HG03064 (cell line): ENCODE measurements at regions not wholly inside any gene's neighbourhood (a gene's known extent, or its start where the extent isn't known, plus 50 kb on each side); places are given as distances from the start of the nearest gene placed in this dataset.

ENCODE experiments used
- ATAC-seq: cut with Tn5 transposase; IDR thresholded peaks from one replicate; pipeline ENCODE4 v1.9.1; 2021; ENCODE audit warnings: low read depth; ENCODE audit not compliant: unreplicated experiment

GRCh38 chr3:27594096-27594690 lies 110.0 kb upstream of the SLC4A7 start:
- ATAC-seq, result no peak

GRCh38 chr3:27593173-27593572 lies 109.0 kb upstream of the SLC4A7 start:
- ATAC-seq, result no peak

DNA sequence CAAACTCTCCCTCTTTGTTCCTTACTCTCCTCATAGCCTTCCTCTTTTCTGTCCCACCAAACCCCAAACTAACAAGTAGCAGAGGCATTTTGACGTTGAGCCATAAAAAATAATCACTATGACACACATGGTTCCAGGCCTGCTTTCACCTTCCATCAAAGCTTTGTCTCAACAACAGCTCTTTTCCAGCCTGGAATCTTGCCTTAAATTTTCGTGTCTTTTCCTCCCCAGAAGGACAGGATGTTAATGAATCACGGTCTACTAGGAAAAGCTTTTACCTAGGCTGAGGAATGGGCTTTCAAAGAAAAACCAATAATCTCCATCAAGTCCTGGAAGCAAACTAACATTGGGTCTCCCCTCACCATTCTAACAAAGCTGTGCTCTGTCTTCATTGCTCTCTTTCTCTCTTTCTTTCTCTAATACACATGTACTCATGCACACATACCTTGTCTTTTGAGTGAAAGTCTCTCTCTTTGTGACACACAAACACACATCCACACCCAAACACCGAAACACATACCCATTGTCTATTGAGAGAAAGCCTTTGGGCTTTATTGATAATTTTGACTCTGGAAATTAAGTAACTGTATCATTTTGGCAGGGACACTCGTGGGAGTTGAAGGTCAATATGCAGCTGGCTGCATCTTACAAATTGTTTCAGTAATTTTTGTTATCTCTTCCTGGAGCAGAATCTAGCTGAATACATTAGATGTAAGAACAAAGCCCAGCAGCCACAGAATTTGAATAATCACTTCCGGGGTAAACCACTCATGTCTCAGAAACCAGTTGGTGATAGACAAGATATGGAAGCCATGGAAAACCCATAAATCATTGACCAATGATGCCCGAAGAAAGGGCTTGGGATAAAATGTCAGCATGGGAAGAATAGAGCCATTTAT lies 107.4 kb upstream of the SLC4A7 start:
- no peak for ATAC-seq

DNA sequence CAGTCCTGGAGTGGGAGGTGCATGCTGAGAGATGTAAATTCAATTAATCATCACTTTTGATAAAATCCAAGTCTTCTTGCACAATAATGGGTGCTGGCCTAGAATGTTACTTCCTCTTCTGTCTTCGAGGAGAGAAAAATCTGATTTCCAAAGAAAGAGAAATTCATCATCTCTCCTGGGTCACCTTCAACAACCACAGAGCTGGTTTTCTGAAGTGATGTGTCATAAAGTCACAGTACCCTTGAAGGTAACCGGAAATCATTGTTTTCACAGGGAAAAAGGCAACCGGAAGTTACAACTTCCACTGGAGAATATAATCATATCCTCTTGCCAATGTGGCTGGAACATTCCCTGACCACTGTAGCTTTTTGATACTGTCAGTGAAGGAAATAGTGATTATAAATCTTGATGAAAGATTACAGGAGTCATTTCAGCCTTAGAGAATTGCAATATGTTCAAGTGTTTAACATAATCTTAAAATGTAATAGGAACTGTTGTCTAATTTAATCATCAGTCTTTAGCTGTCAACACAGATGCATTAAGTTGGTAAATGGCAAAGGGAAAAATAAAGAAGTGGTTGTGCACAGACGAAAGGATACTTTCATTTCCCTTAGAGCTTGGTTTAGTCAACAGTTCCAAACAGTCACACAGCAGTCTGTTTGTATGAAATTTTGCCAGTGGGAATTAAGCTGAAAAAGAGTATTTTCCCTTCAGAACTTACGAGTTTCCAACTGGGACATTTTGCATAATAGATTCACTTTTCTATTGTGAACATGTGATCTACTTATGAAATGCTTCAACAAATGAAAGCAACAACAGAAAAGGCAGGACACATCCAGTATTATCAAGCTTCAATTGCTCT lies 106.5 kb upstream of the SLC4A7 start:
- ATAC-seq, result no peak

- ATAC-seq, result no peak
Measured at GRCh38 chr3:27589795-27590194, 105.6 kb upstream of the SLC4A7 start.

DNA sequence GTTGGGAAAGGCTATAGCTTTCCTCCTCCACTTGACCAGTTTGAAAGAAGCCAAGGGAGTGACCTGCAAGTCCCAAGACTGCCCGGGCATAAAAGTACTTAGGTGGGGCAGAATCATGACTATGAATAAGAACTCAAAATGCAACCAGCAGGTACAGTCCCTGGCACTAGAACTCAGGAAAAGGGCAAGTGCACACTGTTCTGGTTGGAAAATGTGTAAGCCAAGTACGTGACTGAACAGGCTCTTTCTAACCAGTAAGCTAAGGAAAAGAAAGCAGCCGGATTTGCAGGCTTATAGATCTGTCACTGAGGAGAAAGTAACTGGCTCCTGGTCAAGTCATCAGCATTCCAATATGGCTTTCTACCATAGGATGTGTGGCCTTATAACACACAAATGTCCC lies 101.2 kb upstream of the SLC4A7 start:
- ATAC-seq, result no peak

GRCh38 chr3:27584874-27585273 lies 100.7 kb upstream of the SLC4A7 start:
- no peak for ATAC-seq

DNA sequence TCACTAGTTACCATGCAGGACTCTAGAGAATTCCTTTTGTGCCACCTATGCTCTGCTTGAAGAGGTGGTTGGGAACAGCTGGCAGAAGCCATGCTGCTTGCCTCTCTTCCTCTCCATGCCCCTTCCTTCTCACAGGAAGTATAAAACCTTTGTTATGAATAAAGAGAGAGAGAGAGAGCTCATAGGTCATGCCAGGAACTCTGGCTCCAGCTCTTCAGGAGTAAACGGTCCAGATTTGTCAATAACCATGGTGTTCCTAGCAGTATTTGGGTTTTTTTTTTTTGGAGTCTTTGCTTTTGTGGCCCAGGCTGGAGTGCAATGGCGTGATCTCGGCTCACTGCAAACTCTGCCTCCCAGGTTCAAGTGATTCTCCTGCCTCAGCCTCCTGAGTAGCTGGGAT lies 97.7 kb upstream of the SLC4A7 start:
- no peak for ATAC-seq

DNA sequence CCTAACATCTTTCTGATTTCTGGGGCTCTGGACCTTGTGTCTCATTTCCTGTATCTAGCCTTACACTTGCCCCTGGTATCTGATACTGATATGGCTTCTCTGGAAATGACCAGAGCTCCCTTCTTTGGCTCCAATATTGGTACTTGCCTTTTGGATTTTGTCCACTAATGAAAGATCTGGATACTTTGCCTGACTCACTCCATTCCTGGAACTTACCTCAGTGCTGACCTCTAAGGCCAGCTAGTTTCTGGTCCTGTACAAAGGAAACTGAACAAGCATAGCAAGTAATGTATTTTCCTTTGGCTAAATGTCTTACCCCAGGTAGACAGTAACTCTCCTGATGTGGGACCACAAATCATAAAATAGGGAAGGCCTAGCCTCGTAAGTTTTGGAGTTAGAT lies 93.8 kb upstream of the SLC4A7 start:
- no peak for ATAC-seq

DNA sequence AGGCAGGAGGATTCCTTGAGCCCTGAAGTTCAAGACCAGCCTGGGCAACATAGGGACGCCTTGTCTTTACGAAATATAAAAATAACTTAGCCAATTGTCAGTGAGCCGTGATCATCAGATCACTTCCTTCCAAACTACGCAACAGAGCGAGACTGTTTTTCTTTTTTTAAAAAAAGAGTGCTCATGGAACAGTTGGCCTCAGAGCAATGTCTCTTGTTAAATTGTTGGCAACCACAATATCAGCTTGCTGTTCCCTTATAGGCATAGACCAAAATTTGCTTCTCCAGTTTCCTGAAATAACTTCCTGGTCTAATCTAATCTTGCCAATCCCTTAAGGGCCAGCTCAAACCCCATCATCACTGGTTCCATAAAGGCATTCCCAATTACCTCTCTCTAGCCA lies 93.3 kb upstream of the SLC4A7 start:
- ATAC-seq, result no peak

DNA sequence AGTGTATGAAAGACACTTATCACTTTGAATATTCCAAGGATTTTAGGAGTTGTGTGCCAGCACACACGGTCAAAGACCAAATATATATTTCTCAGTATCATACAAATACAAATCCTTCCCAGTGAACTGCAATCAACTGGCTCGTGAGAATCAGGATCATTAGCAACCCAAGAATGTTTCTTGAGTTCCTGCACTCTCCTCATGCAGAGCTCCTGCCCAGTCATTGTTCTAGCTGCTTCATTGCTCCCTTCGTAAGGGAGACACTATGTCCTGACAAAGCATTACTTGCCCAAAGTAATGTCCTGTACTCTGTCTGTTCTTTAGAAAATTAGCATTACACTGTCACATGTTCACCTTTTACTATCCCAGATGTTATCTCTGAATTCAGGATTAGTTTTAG lies 92.0 kb upstream of the SLC4A7 start:
- ATAC-seq, result no peak

DNA sequence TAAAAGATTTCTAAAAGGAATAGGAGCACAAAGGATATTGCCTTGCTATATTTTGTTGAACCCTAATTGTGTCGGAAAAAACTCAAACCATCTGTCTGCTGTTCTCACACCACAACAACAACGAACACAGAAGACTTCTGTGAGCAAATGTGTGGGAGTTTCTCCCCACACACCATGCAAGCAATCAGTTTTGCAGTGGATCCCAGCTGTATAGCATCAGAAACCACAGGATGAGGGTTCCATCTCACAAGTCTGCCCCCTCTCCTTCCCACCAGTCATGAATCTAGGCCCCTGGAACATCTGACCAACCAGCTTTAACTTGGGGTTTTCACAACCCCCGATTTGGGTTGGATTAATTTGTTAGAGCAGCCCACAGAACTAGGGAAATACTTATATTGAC lies 91.3 kb upstream of the SLC4A7 start:
- ATAC-seq, result no peak

DNA sequence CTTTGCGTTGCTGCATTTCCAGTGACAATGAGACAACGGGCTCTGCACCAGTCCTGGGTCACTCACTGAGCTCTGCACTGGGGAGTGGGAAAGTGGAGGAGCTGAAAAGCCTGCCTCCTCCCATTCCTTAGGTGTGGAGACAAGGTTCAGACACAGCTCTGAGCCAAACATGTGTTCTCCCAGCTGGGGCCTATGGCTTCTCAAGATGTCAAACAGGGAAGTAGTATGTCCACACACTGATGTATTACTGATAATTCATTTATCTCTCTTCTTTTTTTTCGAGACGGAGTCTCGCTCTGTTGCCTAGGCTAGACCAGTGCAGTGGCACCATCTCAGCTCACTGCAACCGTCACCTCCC lies 90.2 kb upstream of the SLC4A7 start:
- no peak for ATAC-seq

- ATAC-seq, result no peak
Measured at GRCh38 chr3:27573780-27574437, 89.7 kb upstream of the SLC4A7 start.

GRCh38 chr3:27573138-27573537 lies 89.0 kb upstream of the SLC4A7 start:
- no peak for ATAC-seq

GRCh38 chr3:27571345-27571744 lies 87.2 kb upstream of the SLC4A7 start:
- no peak for ATAC-seq

DNA sequence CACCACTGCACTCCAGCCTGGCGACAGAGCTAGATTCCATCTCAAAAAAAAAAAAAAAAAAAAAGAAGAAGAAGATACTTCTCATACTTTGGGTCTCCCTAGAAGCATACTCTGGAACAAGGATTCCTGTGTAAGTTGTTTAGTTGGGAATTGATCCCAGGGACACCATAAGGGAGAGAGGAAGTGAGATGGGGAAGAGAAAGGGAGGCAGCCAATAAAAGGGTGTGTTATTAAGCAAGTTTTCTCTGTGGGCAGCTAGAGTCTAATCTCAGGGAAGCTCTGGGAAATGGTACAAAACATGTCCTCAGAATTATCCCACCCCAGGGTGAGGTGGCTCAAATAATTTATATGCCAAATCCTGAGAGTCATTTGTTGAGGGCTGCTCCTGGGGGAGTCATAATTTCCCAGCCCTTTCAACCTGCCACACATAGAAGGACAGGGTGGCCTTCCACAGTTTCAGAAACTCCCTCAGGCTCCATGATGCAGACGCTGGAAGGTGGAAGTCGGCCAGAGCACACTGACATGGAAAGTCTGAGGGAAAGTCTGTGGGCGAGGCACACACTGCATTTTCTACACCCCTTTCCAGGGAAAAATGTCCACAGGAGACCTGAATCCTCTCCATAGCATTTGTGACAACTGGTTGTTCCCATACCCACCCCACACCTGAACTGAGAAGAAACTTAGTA lies 86.4 kb upstream of the SLC4A7 start:
- ATAC-seq, result no peak

DNA sequence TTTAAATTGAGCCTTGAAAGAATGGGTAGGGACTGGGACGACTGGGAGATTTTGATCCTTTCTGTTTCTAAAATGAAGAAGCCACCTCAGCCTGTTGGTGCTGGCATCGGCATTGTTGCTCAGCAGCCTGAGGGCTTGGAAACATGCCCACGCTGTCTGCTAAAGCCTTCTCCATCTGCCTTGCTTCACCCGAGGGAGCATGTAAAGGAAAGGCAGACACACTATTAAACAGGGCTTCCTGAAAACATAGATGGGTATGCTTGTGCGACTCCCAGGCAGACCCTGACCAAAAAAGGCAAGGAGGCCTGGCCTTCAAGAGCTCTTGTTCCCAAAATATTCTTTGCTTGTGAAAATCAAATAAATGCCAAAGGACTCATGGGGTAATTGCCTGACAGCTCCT lies 84.2 kb upstream of the SLC4A7 start:
- no peak for ATAC-seq

GRCh38 chr3:27567251-27567650 lies 83.1 kb upstream of the SLC4A7 start:
- ATAC-seq, result no peak

DNA sequence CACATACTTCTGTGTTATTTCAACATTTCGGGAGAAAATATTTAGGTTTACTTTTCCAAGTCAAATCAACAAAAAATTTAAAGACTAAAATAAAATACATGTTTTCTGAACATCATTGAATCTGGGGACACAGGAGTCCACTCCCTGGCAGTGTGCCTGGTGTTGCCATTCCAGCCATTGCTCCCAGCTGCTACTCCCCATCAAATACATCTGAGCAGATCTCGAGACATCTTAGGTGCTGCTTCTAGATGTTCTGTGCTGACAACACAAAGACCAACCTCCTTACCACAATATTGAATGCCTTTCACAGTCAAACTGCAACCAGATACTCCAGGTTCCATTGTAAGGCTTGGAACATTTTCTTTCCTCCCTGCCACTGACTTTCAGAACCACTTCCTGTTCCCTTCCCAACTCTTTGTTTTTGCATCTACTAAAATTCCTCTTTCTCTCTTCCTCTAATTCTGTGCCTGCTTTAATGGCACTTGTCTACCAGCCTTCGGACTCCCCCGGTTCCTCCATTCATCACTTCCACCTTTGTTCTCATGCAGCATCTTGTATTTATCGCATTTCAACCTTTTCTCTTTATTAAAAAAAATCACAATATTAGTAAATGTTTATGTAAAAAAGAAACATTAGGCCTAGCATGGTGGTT lies 81.1 kb upstream of the SLC4A7 start:
- ATAC-seq, result no peak
